Globus pallidus (tissue), 1 donor: ENCODE measurements at regions not wholly inside any gene's neighbourhood (a gene's known extent, or its start where the extent isn't known, plus 50 kb on each side); places are given as distances from the start of the nearest gene placed in this dataset.
"Not testable (repeated sequence)": the region's sequence is repeated elsewhere in the genome, so short reads cannot be mapped to it uniquely, and the experiment has no call there.

Experiments
- DNase-seq: peaks from one replicate; pipeline ENCODE4 v3.0.0-alpha.2; 2015; ENCODE audit warnings: low spot score

DNA sequence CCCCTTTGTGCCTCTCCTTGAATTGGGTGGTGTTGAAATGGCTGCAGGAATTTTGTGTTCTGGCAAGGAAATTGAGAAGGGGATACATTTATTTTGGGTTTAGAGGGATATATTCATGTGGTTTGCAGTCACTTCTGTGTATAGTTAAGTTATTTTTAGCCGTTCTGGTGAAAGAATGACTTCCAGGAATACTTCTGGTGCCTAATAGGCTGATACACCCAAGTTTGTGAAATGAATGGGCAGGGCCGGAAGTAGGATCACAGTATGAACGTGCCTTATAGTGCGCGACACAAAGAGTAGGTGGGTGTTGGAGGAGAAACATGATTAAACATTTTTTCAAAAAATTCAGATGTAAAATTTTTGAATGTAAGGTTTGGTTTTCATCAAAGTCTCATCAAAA lies 168.6 kb upstream of the ATP5MC3 start:
- DNase-seq, result no peak

DNA sequence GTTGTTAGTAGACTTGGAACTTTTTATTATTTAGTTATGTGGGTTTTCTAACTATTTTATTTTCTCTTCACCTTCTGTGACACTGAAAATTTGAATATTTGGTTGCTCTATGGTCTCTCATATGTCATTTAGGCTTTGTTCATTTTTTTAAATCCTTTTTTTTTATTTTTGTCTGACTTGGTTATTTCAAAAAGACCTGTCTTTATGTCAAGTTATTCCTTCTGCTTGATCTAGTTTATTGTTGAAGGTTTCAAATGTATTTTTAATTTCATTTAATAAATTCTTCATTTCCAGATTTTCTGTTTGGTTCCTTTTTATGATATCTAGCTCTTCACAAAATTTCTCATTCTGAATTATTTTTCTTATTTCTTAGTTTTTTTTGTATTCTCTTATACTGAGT lies 160.6 kb upstream of the ATP5MC3 start:
- DNase-seq, result no peak

DNA sequence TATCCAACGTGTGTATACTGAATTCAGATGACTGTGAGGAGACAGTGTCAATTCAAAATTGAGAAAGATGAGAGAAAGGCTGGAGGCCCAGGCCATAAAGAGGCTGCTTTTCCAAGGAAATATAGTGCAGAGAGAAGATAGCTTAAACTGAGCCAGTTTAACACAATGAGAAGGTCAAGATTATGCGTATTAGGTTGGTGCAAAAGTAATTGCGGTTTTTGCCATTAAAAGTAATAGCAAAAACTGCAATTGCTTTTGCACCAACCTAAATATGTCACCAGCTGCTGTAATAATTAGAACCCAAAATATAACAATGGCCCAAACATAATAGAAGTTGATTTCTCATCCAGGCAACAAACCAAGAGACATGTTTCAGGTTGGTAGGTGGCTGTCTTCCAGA lies 148.7 kb upstream of the ATP5MC3 start:
- no peak for DNase-seq

GRCh38 chr2:175326801-175327200 lies 145.3 kb upstream of the ATP5MC3 start:
- DNase-seq, result no peak

- not testable (repeated sequence) for DNase-seq
Observed at GRCh38 chr2:175326164-175326563, 144.7 kb upstream of the ATP5MC3 start.

- no peak for DNase-seq
Observed at GRCh38 chr2:175323162-175323561, 141.7 kb upstream of the ATP5MC3 start.

GRCh38 chr2:175318542-175318941 lies 137.0 kb upstream of the ATP5MC3 start:
- no peak for DNase-seq

DNA sequence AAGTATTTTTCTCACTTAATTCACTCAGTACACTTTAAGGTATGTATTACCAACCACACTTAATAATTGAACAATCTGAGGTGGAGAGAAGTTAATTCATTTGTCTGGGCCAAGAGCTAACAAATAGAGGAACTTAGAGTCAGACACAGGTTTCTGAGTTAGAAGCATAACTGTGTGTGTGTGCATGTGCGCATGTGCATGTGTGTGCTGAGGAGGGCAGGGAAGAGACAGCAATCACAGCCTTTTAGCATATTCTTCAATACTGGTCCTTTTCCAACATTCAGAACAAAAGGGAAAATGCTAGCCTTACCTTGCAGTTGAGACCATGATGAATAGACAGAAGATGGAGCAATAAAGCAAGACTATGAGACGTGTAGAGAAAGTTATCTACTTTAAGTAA lies 136.2 kb upstream of the ATP5MC3 start:
- no peak for DNase-seq

- no peak for DNase-seq
Observed at GRCh38 chr2:175312137-175312536, 130.6 kb upstream of the ATP5MC3 start.

- no peak for DNase-seq
Observed at GRCh38 chr2:175310813-175311504, 129.4 kb upstream of the ATP5MC3 start.

GRCh38 chr2:175309799-175310198 lies 128.3 kb upstream of the ATP5MC3 start:
- peak; percentile 5 for DNase-seq

DNA sequence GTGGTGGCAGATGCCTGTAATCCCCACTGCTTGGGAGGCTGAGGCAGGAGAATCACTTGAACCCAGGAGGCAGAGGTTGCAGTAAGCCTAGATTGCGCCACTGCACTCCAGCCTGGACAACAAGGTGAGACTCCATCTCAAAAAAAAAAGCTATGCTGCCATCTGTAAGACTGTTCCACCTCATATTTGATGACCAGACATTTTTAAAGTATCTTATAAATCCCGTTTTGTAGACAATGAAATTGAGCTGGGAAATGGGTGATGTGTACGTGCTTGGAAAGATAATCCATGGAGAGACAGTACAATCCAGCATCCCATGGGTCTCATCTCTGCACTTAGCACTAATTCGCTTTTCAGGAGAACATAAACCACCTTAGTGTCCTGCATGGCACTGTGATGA lies 126.5 kb upstream of the ATP5MC3 start:
- DNase-seq, result no peak

- DNase-seq, result no peak
Observed at GRCh38 chr2:175304541-175304940, 123.0 kb upstream of the ATP5MC3 start.

- no peak for DNase-seq
Observed at GRCh38 chr2:175293776-175294175, 112.3 kb upstream of the ATP5MC3 start.

GRCh38 chr2:175293195-175293594 lies 111.7 kb upstream of the ATP5MC3 start:
- DNase-seq, result no peak

GRCh38 chr2:175282886-175283285 lies 101.4 kb upstream of the ATP5MC3 start:
- DNase-seq, result no peak

DNA sequence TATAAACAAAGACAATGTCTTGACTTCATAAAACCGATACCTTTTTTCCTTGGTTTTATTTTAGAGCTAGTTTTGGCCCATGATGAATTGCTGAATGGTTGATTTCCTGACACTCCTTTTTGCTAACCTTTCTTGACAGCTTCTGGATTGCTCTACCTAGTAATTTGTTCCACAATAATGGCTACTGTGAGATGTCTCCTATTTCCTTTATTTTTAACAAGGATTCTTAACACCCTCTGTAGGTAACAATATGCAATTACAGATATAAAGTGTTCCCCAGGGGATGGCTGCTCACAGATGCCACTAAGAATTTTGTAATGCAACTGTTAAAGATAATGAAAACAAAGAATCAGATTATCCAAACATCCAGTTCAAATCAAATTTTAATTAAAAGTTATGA lies 100.8 kb upstream of the ATP5MC3 start:
- DNase-seq, result peak; percentile 5

DNA sequence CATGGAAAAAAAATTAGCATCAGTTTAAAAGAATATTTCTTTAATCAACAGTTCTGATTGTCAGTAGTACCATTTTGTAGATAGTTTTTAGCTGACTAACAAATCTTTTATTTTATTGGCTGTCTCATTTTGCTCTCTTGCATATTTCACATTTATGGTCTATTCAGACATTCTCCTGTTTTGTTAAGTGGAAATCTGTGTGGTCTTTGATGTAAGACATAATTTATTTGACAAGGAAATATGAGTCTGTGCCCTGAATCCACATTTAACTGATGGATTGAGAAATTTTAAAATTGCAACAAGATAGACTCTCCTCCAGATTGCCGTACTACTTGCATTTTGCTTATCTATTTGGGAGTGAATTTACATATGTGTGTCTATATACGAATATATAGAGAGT lies 96.3 kb upstream of the ATP5MC3 start:
- DNase-seq, result no peak

DNA sequence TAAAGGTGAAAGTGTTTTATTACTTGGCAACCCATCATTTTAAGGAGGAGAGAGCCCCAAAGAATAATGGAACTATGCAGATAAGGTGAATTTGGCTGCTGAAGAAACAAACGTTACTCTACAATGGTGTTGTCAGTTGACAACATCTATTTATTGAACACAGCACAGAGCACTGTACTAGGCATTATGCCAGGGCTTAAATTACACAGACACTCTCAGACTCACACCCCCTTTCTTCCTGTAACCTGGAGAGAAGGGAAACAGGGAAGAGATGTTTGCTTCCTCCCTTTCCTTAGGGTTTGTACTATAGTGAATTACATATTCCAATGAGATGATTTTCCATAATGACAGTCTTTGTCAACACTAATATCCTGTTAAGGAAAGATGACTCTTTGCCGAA lies 94.0 kb upstream of the ATP5MC3 start:
- no peak for DNase-seq

DNA sequence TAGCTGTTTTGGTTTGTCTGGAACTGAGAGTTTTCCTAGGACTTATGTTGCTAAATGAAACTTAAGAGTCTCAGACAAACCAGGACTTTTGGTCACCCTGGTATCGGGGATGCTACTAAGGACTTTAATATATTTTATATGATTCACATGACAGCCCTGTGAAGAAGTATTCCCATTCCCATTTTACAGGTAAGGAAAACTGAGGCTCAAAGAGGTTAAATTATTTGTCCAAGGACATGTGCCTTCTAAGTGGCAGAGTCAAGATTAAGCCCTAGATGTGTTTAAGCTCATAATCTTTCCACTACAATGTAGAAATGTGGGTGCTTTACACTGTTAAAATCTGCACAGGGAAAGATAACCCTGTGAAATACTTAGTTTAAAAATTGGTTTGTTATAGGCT lies 77.7 kb upstream of the ATP5MC3 start:
- DNase-seq, result no peak

GRCh38 chr2:175256806-175257585 lies 75.5 kb upstream of the ATP5MC3 start:
- DNase-seq, result no peak

GRCh38 chr2:175256391-175256790 lies 74.9 kb upstream of the ATP5MC3 start:
- DNase-seq, result not testable (repeated sequence)

DNA sequence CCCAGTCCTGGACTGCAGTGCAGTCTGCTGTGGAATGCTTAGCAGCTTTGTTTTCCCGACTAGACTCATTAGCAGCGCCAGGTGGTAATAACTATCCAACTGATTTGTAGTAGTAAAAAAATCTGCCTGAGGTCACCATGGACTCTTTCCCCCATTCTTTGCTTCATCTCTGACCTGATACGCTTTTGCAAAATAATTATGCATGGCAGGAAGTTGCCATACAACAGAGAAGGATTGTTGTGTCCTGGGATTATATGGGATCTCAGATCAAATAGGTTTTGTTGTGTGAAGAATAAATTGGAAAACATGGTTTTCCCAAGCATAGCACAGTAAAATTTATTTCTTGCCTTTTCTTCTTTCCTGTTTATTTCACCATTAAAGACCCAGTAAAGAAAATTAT lies 72.4 kb upstream of the ATP5MC3 start:
- no peak for DNase-seq
